Kidney (tissue), 13 donors: ENCODE measurements at regions not wholly inside any gene's neighbourhood (a gene's known extent, or its start where the extent isn't known, plus 50 kb on each side); places are given as distances from the start of the nearest gene placed in this dataset.

Source experiments
- DNase-seq, 5 donors: peaks; one replicate each; pipeline ENCODE4 v3.0.0-alpha.2; 2013 to 2020
- FAIRE-seq: peaks from 2 replicates; lab custom pipeline; 2012; peaks lifted over from hg19 to GRCh38; lab: Jason Lieb, UNC
- H3K27ac ChIP-seq, 2 donors: one replicate each; pipeline ENCODE4 v1.7.0; 2013; ENCODE audit warnings: low read depth in 2 of 2, low read length in 2 of 2, inconsistent platforms in 1 of 2
- H3K27me3 ChIP-seq: one replicate; pipeline ENCODE4 v1.7.1; 2013; ENCODE audit warnings: low read length, inconsistent platforms; ENCODE audit not compliant: control insufficient read depth, insufficient read depth
- H3K36me3 ChIP-seq, 3 donors: one replicate each; pipeline versions ENCODE4 v1.7.0 to v1.7.1; 2013; ENCODE audit warnings: low read length in 3 of 3, control low read depth in 1 of 3, inconsistent platforms in 1 of 3; ENCODE audit not compliant: insufficient read depth in 3 of 3, control insufficient read depth in 2 of 3
- H3K4me1 ChIP-seq, 3 donors: one replicate each; pipeline versions ENCODE4 v1.7.0 to v1.7.1; 2013; ENCODE audit warnings: low read length in 3 of 3, inconsistent platforms in 1 of 3, low read depth in 1 of 3; ENCODE audit not compliant: control insufficient read depth in 2 of 3, insufficient read depth in 2 of 3
- H3K4me3 ChIP-seq, 3 donors: one replicate each; pipeline versions ENCODE4 v1.7.0 to v1.8.1; 2013; ENCODE audit warnings: low read length in 3 of 3, control low read depth in 1 of 3, inconsistent platforms in 1 of 3
- H3K9ac ChIP-seq, 3 donors: one replicate each; pipeline versions ENCODE4 v1.7.0 to v1.7.1; 2013; ENCODE audit warnings: low read length in 3 of 3, control low read depth in 1 of 3, inconsistent platforms in 1 of 3
- H3K9me3 ChIP-seq, 3 donors: one replicate each; pipeline versions ENCODE4 v1.7.0 to v1.7.1; 2013; ENCODE audit warnings: low read length in 3 of 3, control low read depth in 1 of 3, inconsistent platforms in 1 of 3; ENCODE audit not compliant: control insufficient read depth in 2 of 3, insufficient read depth in 1 of 3
- CTCF ChIP-seq: IDR thresholded peaks from 3 replicates; pipeline ENCODE4 v1.5.1; 2012; ENCODE audit warnings: mild to moderate bottlenecking, moderate library complexity, borderline replicate concordance; ENCODE audit not compliant: insufficient read depth; ENCODE audit errors: extremely low read depth
- intact Hi-C: fragments of 100-400 bp; cut with DNase I; formaldehyde crosslinking; loops from one replicate; pipeline ENCODE4 v1.11.1; 2022
- donor health status: control.
- donor health status: control.
- donor health status: control.
- donor health status: control.
- donor health status: control.
- donor health status: DM: yes; HTN: yes; CAD: no.
- donor health status: Normal renal cell carcinoma (clear cell type).

- intact Hi-C loops = no loop called here
- no peaks in the 10 kb centered on the region for H3K9me3 ChIP-seq
- no peaks in the 10 kb centered on the region for H3K4me1 ChIP-seq
- no peak overlapping the region for H3K4me3 ChIP-seq
- DNase-seq = no peak
- no peaks in the 10 kb centered on the region for H3K36me3 ChIP-seq
- H3K9ac ChIP-seq = no peak overlapping the region
- FAIRE-seq = no peak
- no peak for TF ChIP-seq CTCF
- H3K27ac ChIP-seq = no peak overlapping the region
- H3K27me3 ChIP-seq = no peaks in the 10 kb centered on the region
Observed at GRCh38 chr7:14092331-14092730, 102.9 kb upstream of the ETV1 start.

GRCh38 chr7:14085901-14086300 is 96.4 kb upstream of the ETV1 start:
- TF ChIP-seq CTCF = no peak
- H3K4me1 ChIP-seq = no peaks in the 10 kb centered on the region
- no peak for DNase-seq
- H3K4me3 ChIP-seq = no peak overlapping the region
- intact Hi-C loops = no loop called here
- H3K27ac ChIP-seq = no peak overlapping the region
- no peaks in the 10 kb centered on the region for H3K36me3 ChIP-seq
- no peak overlapping the region for H3K9ac ChIP-seq
- no peaks in the 10 kb centered on the region for H3K27me3 ChIP-seq
- H3K9me3 ChIP-seq = peaks cover 0 to 9% (median 2%) of the 10 kb centered on the region in 3 donors
- no peak for FAIRE-seq

- H3K4me1 ChIP-seq = no peaks in the 10 kb centered on the region
- no peaks in the 10 kb centered on the region for H3K36me3 ChIP-seq
- FAIRE-seq = no peak
- no peaks in the 10 kb centered on the region for H3K27me3 ChIP-seq
- H3K27ac ChIP-seq = no peak overlapping the region
- H3K4me3 ChIP-seq = no peak overlapping the region
- no peak for DNase-seq
- H3K9ac ChIP-seq = no peak overlapping the region
- peaks cover 0 to 9% (median 2%) of the 10 kb centered on the region in 3 donors for H3K9me3 ChIP-seq
- no peak for TF ChIP-seq CTCF
- intact Hi-C loops = no loop called here
Observed at GRCh38 chr7:14083761-14084160, 94.3 kb upstream of the ETV1 start.

- intact Hi-C loops = no loop called here
- Histone ChIP-seq H3K27me3 (no peaks in the 10 kb centered on the region), H3K27ac (no peak overlapping the region), H3K36me3 (no peaks in the 10 kb centered on the region), H3K4me1 (no peaks in the 10 kb centered on the region), H3K9ac (no peak overlapping the region), H3K9me3 (no peaks in the 10 kb centered on the region), H3K4me3 (no peak overlapping the region)
- no peak for TF ChIP-seq CTCF
- DNase-seq (no peak), FAIRE-seq (no peak)
Observed at GRCh38 chr7:14073988-14074387, 84.5 kb upstream of the ETV1 start.
